ENCODE measurements at regions not wholly inside any gene's neighbourhood (a gene's known extent, or its start where the extent isn't known, plus 50 kb on each side); places are given as distances from the start of the nearest gene placed in this dataset.

DNA sequence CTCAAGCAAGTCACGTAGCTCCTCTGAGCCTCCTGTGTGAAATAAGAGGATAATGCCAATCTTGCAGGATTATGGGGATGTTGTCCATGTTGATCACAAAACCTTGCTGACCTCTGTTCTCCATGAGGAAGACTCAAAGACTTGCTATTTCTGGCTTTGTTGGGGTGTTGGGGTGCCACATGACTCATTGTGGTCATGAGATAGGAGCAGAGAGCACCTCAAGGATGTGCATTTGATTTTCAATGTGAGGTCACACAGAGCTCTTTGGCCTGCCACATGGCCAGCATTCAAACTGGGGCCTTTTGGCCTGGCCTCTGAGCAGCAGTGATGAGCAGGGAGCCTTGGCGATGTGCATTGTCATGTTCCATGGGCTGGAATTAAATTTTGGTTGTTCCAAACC is 380.3 kb downstream of the GADD45G start:
- no peak overlapping the region for H3K4me3 ChIP-seq (ENCODE audit: low read depth, low read length, poor library complexity, severe bottlenecking)
- no peaks in the 10 kb centered on the region for H3K36me3 ChIP-seq (ENCODE audit: insufficient read depth, low read length)
- TF ChIP-seq, protein P1, sequence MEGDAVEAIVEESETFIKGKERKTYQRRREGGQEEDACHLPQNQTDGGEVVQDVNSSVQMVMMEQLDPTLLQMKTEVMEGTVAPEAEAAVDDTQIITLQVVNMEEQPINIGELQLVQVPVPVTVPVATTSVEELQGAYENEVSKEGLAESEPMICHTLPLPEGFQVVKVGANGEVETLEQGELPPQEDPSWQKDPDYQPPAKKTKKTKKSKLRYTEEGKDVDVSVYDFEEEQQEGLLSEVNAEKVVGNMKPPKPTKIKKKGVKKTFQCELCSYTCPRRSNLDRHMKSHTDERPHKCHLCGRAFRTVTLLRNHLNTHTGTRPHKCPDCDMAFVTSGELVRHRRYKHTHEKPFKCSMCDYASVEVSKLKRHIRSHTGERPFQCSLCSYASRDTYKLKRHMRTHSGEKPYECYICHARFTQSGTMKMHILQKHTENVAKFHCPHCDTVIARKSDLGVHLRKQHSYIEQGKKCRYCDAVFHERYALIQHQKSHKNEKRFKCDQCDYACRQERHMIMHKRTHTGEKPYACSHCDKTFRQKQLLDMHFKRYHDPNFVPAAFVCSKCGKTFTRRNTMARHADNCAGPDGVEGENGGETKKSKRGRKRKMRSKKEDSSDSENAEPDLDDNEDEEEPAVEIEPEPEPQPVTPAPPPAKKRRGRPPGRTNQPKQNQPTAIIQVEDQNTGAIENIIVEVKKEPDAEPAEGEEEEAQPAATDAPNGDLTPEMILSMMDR (IDR thresholded peaks at IDR 0.05; ENCODE audit: low read length), result no peak
- no peak for TF ChIP-seq EZH2 (IDR thresholded peaks at IDR 0.05; ENCODE audit: borderline replicate concordance, low read length)
- no peak overlapping the region for H3K27ac ChIP-seq (ENCODE audit: low read depth, low read length, poor library complexity, severe bottlenecking)
- no peaks in the 10 kb centered on the region for H3K9me2 ChIP-seq (ENCODE audit: low read depth, low read length)
- no peaks in the 10 kb centered on the region for H3K27me3 ChIP-seq (ENCODE audit: insufficient read depth, low read length)
- H4K20me1 ChIP-seq (ENCODE audit: insufficient read depth, low read length), result no peaks in the 10 kb centered on the region
- no peaks in the 10 kb centered on the region for H3K9me3 ChIP-seq (ENCODE audit: low read length)
- no peaks in the 10 kb centered on the region for H3F3A ChIP-seq (ENCODE audit: insufficient read depth, low read length)
- no peak overlapping the region for H3K4me2 ChIP-seq (ENCODE audit: low read length)
- no peak overlapping the region for H3K9ac ChIP-seq (ENCODE audit: low read length)
- H2AFZ ChIP-seq (ENCODE audit: low read length), result no peak overlapping the region
- H3K79me2 ChIP-seq (ENCODE audit: insufficient read depth, low read length), result no peaks in the 10 kb centered on the region
- no peaks in the 10 kb centered on the region for H3K4me1 ChIP-seq (ENCODE audit: insufficient read depth, low read length, severe bottlenecking)

DNA sequence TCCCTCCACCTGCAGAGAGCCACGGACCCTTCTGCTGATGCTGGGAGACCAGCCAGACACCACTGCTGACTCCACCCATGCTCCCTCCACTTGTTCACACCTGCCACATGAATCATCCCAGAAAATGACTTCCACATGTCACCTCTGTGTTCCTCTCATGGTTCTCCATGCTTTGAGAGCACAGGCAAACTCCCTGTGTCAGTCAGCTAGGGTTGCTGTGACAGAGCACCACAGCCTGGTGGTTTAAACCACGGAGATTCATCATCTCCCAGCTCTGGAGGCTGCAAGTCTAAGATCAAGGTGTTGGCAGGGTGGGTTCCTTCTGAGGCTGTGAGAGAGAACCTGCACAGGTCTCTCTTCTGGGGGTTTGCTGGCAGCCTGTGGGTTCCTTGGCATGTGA is 381.4 kb downstream of the GADD45G start:
- Histone ChIP-seq H3K27ac (ENCODE audit: low read depth, low read length, poor library complexity, severe bottlenecking) (no peak overlapping the region), H3K9ac (ENCODE audit: low read length) (no peak overlapping the region), H3K9me2 (ENCODE audit: low read depth, low read length) (no peaks in the 10 kb centered on the region), H3K4me2 (ENCODE audit: low read length) (no peak overlapping the region), H3K4me3 (ENCODE audit: low read depth, low read length, poor library complexity, severe bottlenecking) (no peak overlapping the region), H3K27me3 (ENCODE audit: insufficient read depth, low read length) (no peaks in the 10 kb centered on the region), H3K36me3 (ENCODE audit: insufficient read depth, low read length) (no peaks in the 10 kb centered on the region), H3K9me3 (ENCODE audit: low read length) (no peaks in the 10 kb centered on the region), H3F3A (ENCODE audit: insufficient read depth, low read length) (no peaks in the 10 kb centered on the region), H2AFZ (ENCODE audit: low read length) (no peak overlapping the region), H3K79me2 (ENCODE audit: insufficient read depth, low read length) (no peaks in the 10 kb centered on the region), H3K4me1 (ENCODE audit: insufficient read depth, low read length, severe bottlenecking) (no peaks in the 10 kb centered on the region), H4K20me1 (ENCODE audit: insufficient read depth, low read length) (no peaks in the 10 kb centered on the region)
- TF ChIP-seq, protein P1 (IDR thresholded peaks at IDR 0.05; ENCODE audit: low read length), result no peak
- no peak for TF ChIP-seq EZH2 (IDR thresholded peaks at IDR 0.05; ENCODE audit: borderline replicate concordance, low read length)

DNA sequence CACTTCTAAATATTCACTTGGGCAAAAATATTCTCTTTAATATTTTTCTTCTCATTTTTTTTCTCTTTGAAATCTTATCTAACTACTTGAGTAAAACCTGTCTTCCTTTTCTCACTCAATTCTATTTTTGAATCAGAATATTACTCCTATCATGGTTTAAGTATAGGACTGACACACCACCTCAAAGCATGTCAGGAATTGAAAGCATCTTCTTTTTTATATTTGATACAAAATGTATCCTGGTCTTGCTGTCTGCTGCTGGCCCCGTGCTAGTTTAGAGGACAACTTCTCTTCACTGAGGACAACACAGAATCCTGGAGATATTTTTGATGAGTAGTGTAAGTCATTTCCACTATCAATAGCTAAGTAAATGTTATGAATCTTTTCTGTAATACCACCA is 383.6 kb downstream of the GADD45G start:
- Histone ChIP-seq H3K4me3 (ENCODE audit: low read depth, low read length, poor library complexity, severe bottlenecking) (no peak overlapping the region), H3K9ac (ENCODE audit: low read length) (no peak overlapping the region), H3K9me3 (ENCODE audit: low read length) (no peaks in the 10 kb centered on the region), H3K4me1 (ENCODE audit: insufficient read depth, low read length, severe bottlenecking) (no peaks in the 10 kb centered on the region), H3K27me3 (ENCODE audit: insufficient read depth, low read length) (no peaks in the 10 kb centered on the region), H3K27ac (ENCODE audit: low read depth, low read length, poor library complexity, severe bottlenecking) (no peak overlapping the region), H3K36me3 (ENCODE audit: insufficient read depth, low read length) (no peaks in the 10 kb centered on the region), H3K79me2 (ENCODE audit: insufficient read depth, low read length) (no peaks in the 10 kb centered on the region), H4K20me1 (ENCODE audit: insufficient read depth, low read length) (no peaks in the 10 kb centered on the region), H2AFZ (ENCODE audit: low read length) (no peak overlapping the region), H3F3A (ENCODE audit: insufficient read depth, low read length) (no peaks in the 10 kb centered on the region), H3K4me2 (ENCODE audit: low read length) (no peak overlapping the region), H3K9me2 (ENCODE audit: low read depth, low read length) (no peaks in the 10 kb centered on the region)
- no peak for TF ChIP-seq EZH2 (IDR thresholded peaks at IDR 0.05; ENCODE audit: borderline replicate concordance, low read length)

DNA sequence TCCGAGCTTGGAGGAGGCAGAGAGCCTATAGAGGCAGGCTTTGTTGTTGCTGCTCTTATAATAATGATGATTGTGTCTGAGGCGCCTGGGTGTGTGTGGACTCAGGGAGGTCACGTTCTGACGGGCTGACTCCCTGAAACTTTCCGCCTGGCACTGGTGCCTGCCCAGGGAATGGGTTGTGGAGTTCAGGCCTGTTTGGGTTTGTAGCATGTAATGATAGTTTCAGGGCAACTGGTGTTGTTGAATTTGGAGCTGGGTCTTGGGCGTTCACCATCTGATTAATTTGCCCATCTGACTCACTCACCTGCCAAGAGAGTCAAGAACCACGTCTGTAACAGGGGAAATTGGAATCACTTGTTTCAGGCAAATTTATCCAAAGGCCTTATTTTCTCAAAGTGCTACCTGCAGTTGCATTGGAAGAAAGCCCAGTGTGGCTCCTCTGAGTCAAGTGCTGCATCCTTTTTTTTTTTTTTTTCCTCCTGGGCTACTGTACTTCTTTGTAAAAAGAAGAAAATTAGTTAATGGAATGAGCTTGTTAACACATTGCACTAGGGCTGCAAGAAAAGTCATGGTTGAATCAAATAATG is 386.5 kb downstream of the GADD45G start:
- Histone ChIP-seq H3K4me2 (ENCODE audit: low read length) (no peak overlapping the region), H3K79me2 (ENCODE audit: insufficient read depth, low read length) (no peaks in the 10 kb centered on the region), H2AFZ (ENCODE audit: low read length) (no peak overlapping the region), H3F3A (ENCODE audit: insufficient read depth, low read length) (no peaks in the 10 kb centered on the region), H3K27me3 (ENCODE audit: insufficient read depth, low read length) (no peaks in the 10 kb centered on the region), H3K9me3 (ENCODE audit: low read length) (no peaks in the 10 kb centered on the region), H3K4me3 (ENCODE audit: low read depth, low read length, poor library complexity, severe bottlenecking) (no peak overlapping the region), H3K36me3 (ENCODE audit: insufficient read depth, low read length) (no peaks in the 10 kb centered on the region), H3K9ac (ENCODE audit: low read length) (no peak overlapping the region), H4K20me1 (ENCODE audit: insufficient read depth, low read length) (no peaks in the 10 kb centered on the region), H3K9me2 (ENCODE audit: low read depth, low read length) (no peaks in the 10 kb centered on the region), H3K27ac (ENCODE audit: low read depth, low read length, poor library complexity, severe bottlenecking) (no peak overlapping the region), H3K4me1 (ENCODE audit: insufficient read depth, low read length, severe bottlenecking) (no peaks in the 10 kb centered on the region)
- no peak for TF ChIP-seq EZH2 (IDR thresholded peaks at IDR 0.05; ENCODE audit: borderline replicate concordance, low read length)
- TF ChIP-seq, protein P1 (IDR thresholded peaks at IDR 0.05; ENCODE audit: low read length), result no peak

Measured in OCI-LY1 (cell line).